BE2C (cell line): ENCODE measurements at regions not wholly inside any gene's neighbourhood (a gene's known extent, or its start where the extent isn't known, plus 50 kb on each side); places are given as distances from the start of the nearest gene placed in this dataset.

Source experiments
- DNase-seq: peaks from one replicate; pipeline ENCODE4 v3.0.0-alpha.2; 2020
- H3K27me3 ChIP-seq: fragments of 250-450 bp; sonication (Bioruptor Pico); 2 replicates; pipeline ENCODE4 v1.5.1; 2020; ENCODE audit warnings: mild to moderate bottlenecking
- H3K36me3 ChIP-seq: fragments of 250-450 bp; sonication (Bioruptor Pico); 2 replicates; pipeline ENCODE4 v1.5.1; 2020; ENCODE audit warnings: mild to moderate bottlenecking
- H3K4me1 ChIP-seq: fragments of 250-450 bp; sonication (Bioruptor Pico); 2 replicates; pipeline ENCODE4 v1.5.1; 2020
- H3K4me3 ChIP-seq: 2 replicates; pipeline ENCODE4 v1.5.1; 2011; ENCODE audit warnings: low read depth, low read length
- H3K9me3 ChIP-seq: fragments of 250-450 bp; sonication (Bioruptor Pico); 2 replicates; pipeline ENCODE4 v1.5.1; 2020
- CTCF ChIP-seq: IDR thresholded peaks from 2 replicates; pipeline ENCODE4 v1.5.1; 2012; ENCODE audit warnings: mild to moderate bottlenecking, low read depth, low read length

- H3K9me3 ChIP-seq: no peaks in the 10 kb centered on the region
- no peak overlapping the region for H3K4me3 ChIP-seq
- no peaks in the 10 kb centered on the region for H3K27me3 ChIP-seq
- DNase-seq: no peak
- no peaks in the 10 kb centered on the region for H3K4me1 ChIP-seq
- TF ChIP-seq CTCF: no peak
- H3K36me3 ChIP-seq: no peaks in the 10 kb centered on the region
These were observed 892.4 kb upstream of the MIR17HG start for GRCh38 chr13:90455067-90455466.

- DNase-seq: no peak
- Histone ChIP-seq H3K36me3 (no peaks in the 10 kb centered on the region), H3K27me3 (no peaks in the 10 kb centered on the region), H3K9me3 (no peaks in the 10 kb centered on the region), H3K4me3 (no peak overlapping the region), H3K4me1 (no peaks in the 10 kb centered on the region)
- TF ChIP-seq CTCF: no peak
These were observed 891.7 kb upstream of the MIR17HG start for GRCh38 chr13:90455823-90456222.

- Histone ChIP-seq H3K4me1 (no peaks in the 10 kb centered on the region), H3K36me3 (no peaks in the 10 kb centered on the region), H3K27me3 (no peaks in the 10 kb centered on the region), H3K4me3 (no peak overlapping the region), H3K9me3 (no peaks in the 10 kb centered on the region)
- TF ChIP-seq CTCF: no peak
- DNase-seq: no peak
These were observed 886.1 kb upstream of the MIR17HG start for GRCh38 chr13:90461398-90461797.

GRCh38 chr13:90477216-90477615 lies 870.3 kb upstream of the MIR17HG start:
- Histone ChIP-seq H3K4me3 (no peak overlapping the region), H3K27me3 (no peaks in the 10 kb centered on the region), H3K36me3 (no peaks in the 10 kb centered on the region), H3K4me1 (no peaks in the 10 kb centered on the region), H3K9me3 (no peaks in the 10 kb centered on the region)
- no peak for TF ChIP-seq CTCF
- no peak for DNase-seq

GRCh38 chr13:90483906-90484305 lies 863.6 kb upstream of the MIR17HG start:
- no peak for DNase-seq
- TF ChIP-seq CTCF: no peak
- Histone ChIP-seq H3K4me3 (no peak overlapping the region), H3K4me1 (no peaks in the 10 kb centered on the region), H3K9me3 (no peaks in the 10 kb centered on the region), H3K27me3 (no peaks in the 10 kb centered on the region), H3K36me3 (no peaks in the 10 kb centered on the region)

- Histone ChIP-seq H3K9me3 (no peaks in the 10 kb centered on the region), H3K4me3 (no peak overlapping the region), H3K4me1 (no peaks in the 10 kb centered on the region), H3K36me3 (no peaks in the 10 kb centered on the region), H3K27me3 (no peaks in the 10 kb centered on the region)
- DNase-seq: no peak
- no peak for TF ChIP-seq CTCF
These were observed 862.1 kb upstream of the MIR17HG start for GRCh38 chr13:90485436-90485835.
